Mesenchymal stem cell (in vitro differentiated cells and primary cell): ENCODE measurements at regions not wholly inside any gene's neighbourhood (a gene's known extent, or its start where the extent isn't known, plus 50 kb on each side); places are given as distances from the start of the nearest gene placed in this dataset.
"Not testable (repeated sequence)": the region's sequence is repeated elsewhere in the genome, so short reads cannot be mapped to it uniquely, and the experiment has no call there.

ENCODE experiments used
- DNase-seq: peaks from one replicate; pipeline ENCODE4 v3.0.0-alpha.2; 2013
- H2AFZ ChIP-seq: one replicate; pipeline ENCODE4 v1.6.1; 2013; ENCODE audit warnings: low read depth, mild to moderate bottlenecking, control low read depth, inconsistent platforms, low read length, moderate library complexity
- H2AK5ac ChIP-seq: 2 replicates; pipeline ENCODE4 v1.6.1; 2013; ENCODE audit warnings: low read length, moderate library complexity, mild to moderate bottlenecking, inconsistent platforms; ENCODE audit not compliant: severe bottlenecking
- H2BK120ac ChIP-seq: one replicate; pipeline ENCODE4 v1.6.1; 2013; ENCODE audit warnings: low read depth, mild to moderate bottlenecking, inconsistent platforms, low read length, moderate library complexity
- H2BK12ac ChIP-seq, 2 experiments: one replicate each; pipeline ENCODE4 v1.6.1; 2013; ENCODE audit warnings: inconsistent platforms in 2 of 2, low read length in 2 of 2, mild to moderate bottlenecking in 2 of 2, moderate library complexity in 2 of 2, control low read depth in 1 of 2
- H2BK15ac ChIP-seq: one replicate; pipeline ENCODE4 v1.6.1; 2013; ENCODE audit warnings: mild to moderate bottlenecking, low read depth, inconsistent platforms; ENCODE audit not compliant: poor library complexity, severe bottlenecking
- H2BK5ac ChIP-seq: 2 replicates; pipeline ENCODE4 v1.6.1; 2013; ENCODE audit warnings: low read depth, mild to moderate bottlenecking, low read length, control low read depth, inconsistent platforms; ENCODE audit not compliant: poor library complexity, severe bottlenecking
- H3K14ac ChIP-seq, 2 experiments: one replicate each; pipeline ENCODE4 v1.6.1; 2013; ENCODE audit warnings: inconsistent platforms in 2 of 2, low read length in 2 of 2, control low read depth in 1 of 2, mild to moderate bottlenecking in 1 of 2, moderate library complexity in 1 of 2
- H3K18ac ChIP-seq, 2 experiments: one replicate each; pipeline ENCODE4 v1.6.1; 2013; ENCODE audit warnings: inconsistent platforms in 2 of 2, low read length in 2 of 2, control low read depth in 1 of 2, low read depth in 1 of 2, mild to moderate bottlenecking in 1 of 2
- H3K23ac ChIP-seq, 2 experiments: one replicate each; pipeline ENCODE4 v1.6.1; 2013; ENCODE audit warnings: inconsistent platforms in 2 of 2, low read length in 2 of 2, mild to moderate bottlenecking in 2 of 2, moderate library complexity in 2 of 2, control low read depth in 1 of 2
- H3K27ac ChIP-seq: 2 replicates; pipeline ENCODE4 v1.5.1; 2013; ENCODE audit warnings: mild to moderate bottlenecking, moderate library complexity, low read length, control low read depth, inconsistent platforms; ENCODE audit not compliant: poor library complexity, severe bottlenecking
- H3K27me3 ChIP-seq, 2 experiments: 2 replicates each; pipeline versions ENCODE4 v1.6.1 to v1.7.0; 2013; ENCODE audit warnings: low read length in 2 of 2, mild to moderate bottlenecking in 2 of 2, moderate library complexity in 2 of 2, control low read depth in 1 of 2, inconsistent platforms in 1 of 2; ENCODE audit not compliant: control insufficient read depth in 1 of 2, insufficient read depth in 1 of 2
- H3K36me3 ChIP-seq, 2 experiments: 2 replicates each; pipeline versions ENCODE4 v1.6.1 to v1.7.0; 2013; ENCODE audit warnings: low read length in 2 of 2, control low read depth in 1 of 2, inconsistent platforms in 1 of 2, low read depth in 1 of 2, mild to moderate bottlenecking in 1 of 2; ENCODE audit not compliant: insufficient read depth in 2 of 2, control insufficient read depth in 1 of 2
- H3K4ac ChIP-seq, 2 experiments: one replicate each; pipeline ENCODE4 v1.6.1; 2013; ENCODE audit warnings: inconsistent platforms in 2 of 2, low read length in 2 of 2, mild to moderate bottlenecking in 2 of 2, moderate library complexity in 2 of 2, control low read depth in 1 of 2, low read depth in 1 of 2
- H3K4me1 ChIP-seq: 2 replicates; pipeline ENCODE4 v1.6.1; 2013; ENCODE audit warnings: low read depth, low read length, control low read depth; ENCODE audit not compliant: control insufficient read depth, insufficient read depth
- H3K4me2 ChIP-seq: 2 replicates; pipeline ENCODE4 v1.6.1; 2013; ENCODE audit warnings: low read length, mild to moderate bottlenecking, inconsistent platforms; ENCODE audit not compliant: poor library complexity, severe bottlenecking
- H3K4me3 ChIP-seq, 2 experiments: 2 replicates each; pipeline versions ENCODE4 v1.5.1 to v1.7.0; 2013; ENCODE audit warnings: low read length in 2 of 2, mild to moderate bottlenecking in 2 of 2, control low read depth in 1 of 2, low read depth in 1 of 2; ENCODE audit not compliant: insufficient read depth in 1 of 2
- H3K79me1 ChIP-seq: replicated peaks from 2 replicates; pipeline ENCODE4 v1.6.1; 2013; ENCODE audit warnings: mild to moderate bottlenecking, control low read depth, low read length, inconsistent platforms; ENCODE audit not compliant: poor library complexity, severe bottlenecking
- H3K9ac ChIP-seq: 2 replicates; pipeline ENCODE4 v1.7.0; 2013; ENCODE audit warnings: mild to moderate bottlenecking, low read length, moderate library complexity
- H3K9me3 ChIP-seq: 2 replicates; pipeline ENCODE4 v1.7.0; 2013; ENCODE audit warnings: mild to moderate bottlenecking, low read length; ENCODE audit not compliant: control insufficient read depth
- H4K8ac ChIP-seq: one replicate; pipeline ENCODE4 v1.6.1; 2013; ENCODE audit warnings: inconsistent platforms, mild to moderate bottlenecking, low read length, moderate library complexity
- H4K91ac ChIP-seq: one replicate; pipeline ENCODE4 v1.6.1; 2013; ENCODE audit warnings: mild to moderate bottlenecking, low read length, inconsistent platforms
- WGBS: methylation state at CpG from one replicate; pipeline ENCODE4 v1.1.7; 2013; ENCODE audit warnings: mixed read lengths; 5-methylcytosine and 5-hydroxymethylcytosine counted together

DNA sequence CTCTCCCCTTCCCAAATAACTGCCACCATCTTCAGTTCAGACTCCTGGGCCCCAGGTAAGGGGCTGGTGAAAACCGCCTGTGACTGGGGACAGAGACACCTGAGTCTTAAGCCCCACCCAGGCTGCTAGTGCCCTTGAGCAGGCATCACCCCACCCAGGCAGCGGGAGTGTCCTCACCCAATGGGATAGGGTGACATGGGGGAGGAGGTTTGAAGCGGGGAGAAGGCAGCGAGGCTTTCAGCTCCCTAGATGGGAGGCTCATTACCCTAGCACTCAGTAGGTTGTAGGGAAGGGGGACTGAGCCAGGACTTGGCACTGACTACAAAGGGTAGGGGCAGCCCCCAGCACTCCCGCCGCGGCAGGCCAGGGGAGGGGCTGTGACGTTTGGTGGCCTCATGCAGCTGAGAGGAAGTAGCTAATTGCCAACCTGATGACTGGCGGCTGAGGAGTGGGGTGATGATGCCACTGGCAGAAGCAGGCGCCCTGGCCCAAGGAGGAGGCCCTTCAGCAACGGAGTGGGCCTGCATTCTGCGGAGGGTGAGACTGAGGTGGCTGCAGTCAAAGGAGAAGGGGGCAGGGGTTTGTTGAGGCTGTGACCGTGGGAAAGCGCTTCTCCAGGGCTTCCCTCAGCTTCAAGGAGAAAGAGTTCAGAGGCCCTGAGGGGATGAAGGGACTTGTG, 126.9 kb downstream of the MRPL14 start:
- 53% methylated on average over 12 of the region's 14 CpGs for WGBS
- Histone ChIP-seq H3K27ac (no peak overlapping the region), H2AK5ac (peak overlapping the region; percentile 58), H2BK120ac (peak overlapping the region; percentile 0), H3K18ac (peak overlapping the region; percentile 3 to 73), H3K4me1 (peaks cover 45% of the 10 kb centered on the region), H4K8ac (peak overlapping the region; percentile 43), H2BK15ac (peak overlapping the region; percentile 44), H4K91ac (peak overlapping the region; percentile 55), H2BK5ac (no peak overlapping the region), H3K36me3 (no peaks in the 10 kb centered on the region), H3K4me2 (no peak overlapping the region), H3K23ac (no peak overlapping the region), H3K4me3 (no peak overlapping the region), H3K27me3 (no peaks in the 10 kb centered on the region), H3K9me3 (no peaks in the 10 kb centered on the region), H3K79me1 (no peaks in the 10 kb centered on the region), H3K14ac (peak overlapping the region in 1 of 2 experiments; percentile 2), H3K9ac (no peak overlapping the region), H3K4ac (peak overlapping the region in 1 of 2 experiments; percentile 45), H2AFZ (no peak overlapping the region), H2BK12ac (peak overlapping the region; percentile 31 to 87)
- peak; percentile 73 for DNase-seq

DNA sequence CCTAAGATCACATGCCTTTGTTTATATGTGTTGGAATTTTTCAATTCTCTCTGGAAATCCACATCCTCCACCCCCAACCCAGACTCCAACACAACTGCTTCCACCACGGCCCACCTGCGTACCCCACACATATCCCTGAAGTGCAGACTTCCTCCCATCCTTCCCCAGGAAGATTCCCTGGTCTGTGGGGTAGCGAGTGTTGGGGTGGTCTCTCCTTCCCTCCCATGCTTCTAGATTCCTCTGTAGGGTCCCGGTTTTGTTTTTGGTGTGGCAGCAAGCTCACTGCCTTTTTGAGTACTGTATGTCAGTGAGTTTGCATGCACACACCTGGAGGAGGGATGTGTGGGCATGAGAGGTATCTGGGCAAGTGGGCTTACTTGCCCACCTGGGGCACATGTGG, 127.6 kb downstream of the MRPL14 start:
- DNase-seq: no peak
- H3K23ac ChIP-seq: no peak overlapping the region
- H3K9me3 ChIP-seq: no peaks in the 10 kb centered on the region
- no peak overlapping the region for H3K4me2 ChIP-seq
- H2BK12ac ChIP-seq: peak overlapping the region in 1 of 2 experiments; percentile 81
- H2AK5ac ChIP-seq: peak overlapping the region; percentile 43
- no peak overlapping the region for H4K8ac ChIP-seq
- H3K27me3 ChIP-seq: no peaks in the 10 kb centered on the region
- H3K4me1 ChIP-seq: peaks cover 39% of the 10 kb centered on the region
- no peak overlapping the region for H3K9ac ChIP-seq
- H3K4ac ChIP-seq: no peak overlapping the region
- H3K18ac ChIP-seq: no peak overlapping the region
- H3K36me3 ChIP-seq: no peaks in the 10 kb centered on the region
- H2BK120ac ChIP-seq: no peak overlapping the region
- no peak overlapping the region for H3K4me3 ChIP-seq
- H2AFZ ChIP-seq: no peak overlapping the region
- no peak overlapping the region for H2BK15ac ChIP-seq
- WGBS: 86% methylated on average over 2 of the region's 4 CpGs
- no peak overlapping the region for H3K27ac ChIP-seq
- no peaks in the 10 kb centered on the region for H3K79me1 ChIP-seq
- no peak overlapping the region for H3K14ac ChIP-seq
- H2BK5ac ChIP-seq: no peak overlapping the region
- no peak overlapping the region for H4K91ac ChIP-seq

DNA sequence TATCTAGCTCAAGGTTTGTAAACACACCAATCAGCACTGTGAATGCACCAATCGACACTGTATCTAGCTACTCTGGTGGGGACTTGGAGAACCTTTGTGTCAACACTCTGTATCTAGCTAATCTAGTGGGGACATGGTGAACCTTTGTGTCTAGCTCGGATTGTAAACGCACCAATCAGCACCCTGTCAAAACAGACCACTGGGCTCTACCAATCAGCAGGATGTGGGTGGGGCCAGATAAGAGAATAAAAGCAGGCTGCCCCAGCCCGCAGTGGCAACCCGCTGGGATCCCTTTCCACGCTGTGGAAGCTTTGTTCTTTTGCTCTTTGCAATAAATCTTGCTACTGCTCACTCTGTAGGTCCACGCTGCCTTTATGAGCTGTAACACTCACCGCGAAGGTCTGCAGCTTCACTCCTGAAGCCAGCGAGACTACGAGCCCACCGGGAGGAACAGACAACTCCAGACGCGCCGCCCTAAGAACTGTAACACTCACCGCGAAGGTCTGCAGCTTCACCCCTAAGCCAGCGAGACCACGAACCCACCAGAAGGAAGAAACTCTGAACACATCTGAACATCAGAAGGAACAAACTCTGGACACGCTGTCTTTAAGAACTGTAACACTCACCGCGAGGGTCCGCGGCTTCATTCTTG, 128.5 kb downstream of the MRPL14 start:
- H3K27ac ChIP-seq, H2BK12ac ChIP-seq, H3K4me3 ChIP-seq, H2BK120ac ChIP-seq, H3K4me2 ChIP-seq, H3K9ac ChIP-seq, H3K23ac ChIP-seq, H3K27me3 ChIP-seq, H4K91ac ChIP-seq, H3K9me3 ChIP-seq, H3K4ac ChIP-seq, H2BK15ac ChIP-seq, H2AK5ac ChIP-seq, H3K79me1 ChIP-seq, H2BK5ac ChIP-seq, H3K18ac ChIP-seq, H2AFZ ChIP-seq, DNase-seq, H4K8ac ChIP-seq, H3K36me3 ChIP-seq, H3K14ac ChIP-seq: not testable (repeated sequence)
- WGBS: 94% methylated on average over 24 of the region's 24 CpGs
- H3K4me1 ChIP-seq: peaks cover 40% of the 10 kb centered on the region

DNA sequence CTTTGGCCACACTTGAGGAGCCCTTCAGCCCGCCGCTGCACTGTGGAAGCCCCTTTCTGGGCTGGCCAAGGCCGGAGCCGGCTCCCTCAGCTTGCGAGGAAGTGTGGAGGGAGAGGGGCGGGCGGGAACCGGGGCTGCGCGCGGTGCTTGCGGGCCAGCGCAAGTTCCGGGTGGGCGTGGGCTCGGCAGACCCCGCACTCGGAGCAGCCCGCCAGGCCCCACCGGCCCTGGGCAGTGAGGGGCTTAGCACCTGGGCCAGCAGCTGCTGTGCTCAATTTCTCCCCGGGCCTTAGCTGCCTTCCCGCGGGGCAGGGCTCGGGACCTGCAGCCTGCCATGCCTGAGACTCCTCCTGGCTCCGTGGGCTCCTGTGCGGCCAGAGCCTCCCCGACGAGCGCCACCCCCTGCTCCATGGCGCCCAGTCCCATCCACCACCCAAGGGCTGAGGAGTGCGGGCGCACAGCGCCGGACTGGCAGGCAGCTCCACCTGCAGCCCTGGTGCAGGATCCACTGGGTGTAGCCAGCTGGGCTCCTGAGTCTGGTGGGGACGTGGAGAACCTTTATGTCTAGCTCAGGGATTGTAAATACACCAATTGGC, 129.2 kb downstream of the MRPL14 start:
- H2BK15ac ChIP-seq, H2BK12ac ChIP-seq, DNase-seq, H3K27me3 ChIP-seq, H2BK5ac ChIP-seq, H3K14ac ChIP-seq, H3K4ac ChIP-seq, H3K79me1 ChIP-seq, H3K18ac ChIP-seq, H4K91ac ChIP-seq, H3K9ac ChIP-seq, H2BK120ac ChIP-seq, H3K36me3 ChIP-seq, H3K9me3 ChIP-seq, H3K4me3 ChIP-seq, H2AK5ac ChIP-seq, H2AFZ ChIP-seq, H3K4me2 ChIP-seq, H3K27ac ChIP-seq, H3K23ac ChIP-seq, H4K8ac ChIP-seq: not testable (repeated sequence)
- peaks cover 36% of the 10 kb centered on the region for H3K4me1 ChIP-seq
- WGBS: 99% methylated on average over 35 of the region's 35 CpGs
